ENCODE measurements at regions not wholly inside any gene's neighbourhood (a gene's known extent, or its start where the extent isn't known, plus 50 kb on each side); places are given as distances from the start of the nearest gene placed in this dataset.

- no peak for TF ChIP-seq EZH2 (IDR thresholded peaks at IDR 0.05; ENCODE audit: borderline replicate concordance, low read length)
- TF ChIP-seq, protein P1, sequence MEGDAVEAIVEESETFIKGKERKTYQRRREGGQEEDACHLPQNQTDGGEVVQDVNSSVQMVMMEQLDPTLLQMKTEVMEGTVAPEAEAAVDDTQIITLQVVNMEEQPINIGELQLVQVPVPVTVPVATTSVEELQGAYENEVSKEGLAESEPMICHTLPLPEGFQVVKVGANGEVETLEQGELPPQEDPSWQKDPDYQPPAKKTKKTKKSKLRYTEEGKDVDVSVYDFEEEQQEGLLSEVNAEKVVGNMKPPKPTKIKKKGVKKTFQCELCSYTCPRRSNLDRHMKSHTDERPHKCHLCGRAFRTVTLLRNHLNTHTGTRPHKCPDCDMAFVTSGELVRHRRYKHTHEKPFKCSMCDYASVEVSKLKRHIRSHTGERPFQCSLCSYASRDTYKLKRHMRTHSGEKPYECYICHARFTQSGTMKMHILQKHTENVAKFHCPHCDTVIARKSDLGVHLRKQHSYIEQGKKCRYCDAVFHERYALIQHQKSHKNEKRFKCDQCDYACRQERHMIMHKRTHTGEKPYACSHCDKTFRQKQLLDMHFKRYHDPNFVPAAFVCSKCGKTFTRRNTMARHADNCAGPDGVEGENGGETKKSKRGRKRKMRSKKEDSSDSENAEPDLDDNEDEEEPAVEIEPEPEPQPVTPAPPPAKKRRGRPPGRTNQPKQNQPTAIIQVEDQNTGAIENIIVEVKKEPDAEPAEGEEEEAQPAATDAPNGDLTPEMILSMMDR (conservative IDR thresholded peaks at IDR 0.05 in 1 of 2, IDR thresholded peaks at IDR 0.05 in 1 of 2; ENCODE audit: extremely low read depth in 1 of 2, insufficient read depth in 1 of 2, low read depth in 1 of 2, low read length in 2 of 2), result no peak
Observed at GRCh38 chr10:44024356-44025116, 360.4 kb downstream of the CXCL12 start.
